ENCODE measurements at regions not wholly inside any gene's neighbourhood (a gene's known extent, or its start where the extent isn't known, plus 50 kb on each side); places are given as distances from the start of the nearest gene placed in this dataset.

DNA sequence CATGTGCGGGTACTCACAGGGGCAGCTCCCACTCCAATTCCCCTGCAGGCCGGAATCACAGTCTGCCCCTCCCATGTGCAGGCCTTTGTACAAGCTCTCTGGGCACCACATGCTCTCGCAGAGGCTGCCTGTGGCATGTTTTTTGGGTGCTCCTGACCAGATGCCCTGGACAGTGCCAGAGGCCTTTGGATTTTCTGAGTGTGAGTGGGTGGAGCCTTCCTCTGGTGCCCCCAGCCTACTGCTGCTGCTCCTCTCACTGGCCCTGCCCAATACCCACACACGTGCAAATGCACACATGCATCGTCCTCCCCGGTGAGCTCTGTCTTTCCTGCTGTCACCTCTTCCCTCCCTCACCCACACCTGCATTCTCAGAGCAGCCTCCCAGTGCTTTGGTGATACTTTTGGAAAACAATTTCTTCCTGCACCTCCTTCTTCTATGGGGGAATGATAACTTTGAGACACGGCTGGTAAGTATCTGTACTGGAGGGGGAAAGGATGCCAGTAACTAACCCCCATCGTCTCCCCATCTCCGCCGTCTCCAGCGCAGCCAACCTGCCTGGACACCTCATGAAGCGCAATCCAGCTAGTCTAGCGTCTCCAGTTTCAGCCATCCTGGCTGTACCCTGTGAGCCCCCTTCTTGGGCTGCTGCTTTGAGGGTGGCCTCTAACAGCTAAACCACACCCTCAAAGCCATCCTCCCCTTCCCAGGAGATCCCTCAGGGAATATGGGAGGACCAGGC is 229.4 kb upstream of the TOPAZ1 start:
- in situ Hi-C loops (cut with MboI; ENCODE audit: low sequenced_read_pairs in 4 of 4) (no loop called here), intact Hi-C loops (cut with DNase I; ENCODE audit: low total_unique reads) (no loop called here)
- no peak for DNase-seq
- Histone ChIP-seq H3K4me1 (no peaks in the 10 kb centered on the region), H3K9me3 (no peaks in the 10 kb centered on the region), H3K4me3 (no peak overlapping the region), H3K36me3 (no peaks in the 10 kb centered on the region), H3K27me3 (no peaks in the 10 kb centered on the region), H3K27ac (no peak overlapping the region)
- TF ChIP-seq, protein P1, sequence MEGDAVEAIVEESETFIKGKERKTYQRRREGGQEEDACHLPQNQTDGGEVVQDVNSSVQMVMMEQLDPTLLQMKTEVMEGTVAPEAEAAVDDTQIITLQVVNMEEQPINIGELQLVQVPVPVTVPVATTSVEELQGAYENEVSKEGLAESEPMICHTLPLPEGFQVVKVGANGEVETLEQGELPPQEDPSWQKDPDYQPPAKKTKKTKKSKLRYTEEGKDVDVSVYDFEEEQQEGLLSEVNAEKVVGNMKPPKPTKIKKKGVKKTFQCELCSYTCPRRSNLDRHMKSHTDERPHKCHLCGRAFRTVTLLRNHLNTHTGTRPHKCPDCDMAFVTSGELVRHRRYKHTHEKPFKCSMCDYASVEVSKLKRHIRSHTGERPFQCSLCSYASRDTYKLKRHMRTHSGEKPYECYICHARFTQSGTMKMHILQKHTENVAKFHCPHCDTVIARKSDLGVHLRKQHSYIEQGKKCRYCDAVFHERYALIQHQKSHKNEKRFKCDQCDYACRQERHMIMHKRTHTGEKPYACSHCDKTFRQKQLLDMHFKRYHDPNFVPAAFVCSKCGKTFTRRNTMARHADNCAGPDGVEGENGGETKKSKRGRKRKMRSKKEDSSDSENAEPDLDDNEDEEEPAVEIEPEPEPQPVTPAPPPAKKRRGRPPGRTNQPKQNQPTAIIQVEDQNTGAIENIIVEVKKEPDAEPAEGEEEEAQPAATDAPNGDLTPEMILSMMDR (IDR thresholded peaks at IDR 0.05 in 4 of 5, conservative IDR thresholded peaks at IDR 0.05 in 1 of 5), result no peak
- no peak for TF ChIP-seq POLR2A (IDR thresholded peaks at IDR 0.05)
- no peak for ATAC-seq

DNA sequence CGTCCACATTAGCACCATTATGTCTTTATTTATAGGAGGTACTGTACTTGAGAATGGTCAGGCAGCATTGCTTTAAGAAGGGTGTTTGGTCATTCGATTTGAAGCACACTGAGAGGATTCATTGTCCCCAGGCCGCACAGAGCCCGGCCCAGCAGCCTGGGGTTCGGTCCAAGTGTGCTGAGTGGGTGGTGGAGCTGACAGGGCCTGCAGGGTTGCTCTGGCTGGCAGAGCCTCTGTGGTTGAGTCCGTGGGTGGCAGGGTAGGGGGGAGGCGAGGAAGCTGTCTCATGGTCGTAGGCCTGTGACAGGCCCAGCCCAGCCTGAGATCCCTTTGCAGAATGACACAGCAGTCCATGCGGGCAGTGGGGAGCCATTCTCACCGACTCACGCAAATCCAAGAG is 227.7 kb upstream of the TOPAZ1 start:
- Histone ChIP-seq H3K4me1 (no peaks in the 10 kb centered on the region), H3K4me3 (no peak overlapping the region), H3K9me3 (no peaks in the 10 kb centered on the region), H3K36me3 (no peaks in the 10 kb centered on the region), H3K27me3 (no peaks in the 10 kb centered on the region), H3K27ac (no peak overlapping the region)
- ATAC-seq (no peak), DNase-seq (no peak)
- intact Hi-C loops (cut with DNase I; ENCODE audit: low total_unique reads) (no loop called here), in situ Hi-C loops (cut with MboI; ENCODE audit: low sequenced_read_pairs in 4 of 4) (no loop called here)
- no peak for TF ChIP-seq POLR2A (IDR thresholded peaks at IDR 0.05)
- TF ChIP-seq, protein P1 (IDR thresholded peaks at IDR 0.05 in 4 of 5, conservative IDR thresholded peaks at IDR 0.05 in 1 of 5), result no peak

DNA sequence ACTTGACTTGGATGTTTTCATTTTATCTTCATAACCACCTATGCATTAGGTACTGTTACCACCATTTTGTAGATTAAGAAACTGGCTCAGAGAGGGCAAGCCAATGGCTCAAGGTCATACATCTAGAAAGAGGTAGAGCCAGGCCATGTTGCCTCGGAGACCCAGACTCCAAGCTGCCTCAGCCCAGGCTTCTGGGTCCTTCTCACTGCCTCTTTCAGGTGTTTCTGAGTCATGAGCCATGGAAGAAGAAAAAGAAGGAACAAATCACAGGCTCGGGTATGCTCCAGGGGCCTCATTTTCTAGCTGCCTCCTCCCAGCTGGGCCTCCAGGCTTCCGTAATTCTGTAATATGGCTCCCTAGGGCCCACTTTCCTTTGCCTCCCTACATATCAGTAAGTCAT is 226.5 kb upstream of the TOPAZ1 start:
- ATAC-seq (no peak), DNase-seq (no peak)
- in situ Hi-C loops (cut with MboI; ENCODE audit: low sequenced_read_pairs in 4 of 4), result no loop called here
- Histone ChIP-seq H3K36me3 (no peaks in the 10 kb centered on the region), H3K4me1 (no peaks in the 10 kb centered on the region), H3K27me3 (peaks cover 0 to 3% (median 0%) of the 10 kb centered on the region in 3 donors), H3K9me3 (no peaks in the 10 kb centered on the region), H3K27ac (no peak overlapping the region), H3K4me3 (no peak overlapping the region)
- TF ChIP-seq POLR2A (IDR thresholded peaks at IDR 0.05), result no peak
- TF ChIP-seq, protein P1 (IDR thresholded peaks at IDR 0.05 in 4 of 5, conservative IDR thresholded peaks at IDR 0.05 in 1 of 5), result no peak
- intact Hi-C loops (cut with DNase I; ENCODE audit: low total_unique reads), result no loop called here

DNA sequence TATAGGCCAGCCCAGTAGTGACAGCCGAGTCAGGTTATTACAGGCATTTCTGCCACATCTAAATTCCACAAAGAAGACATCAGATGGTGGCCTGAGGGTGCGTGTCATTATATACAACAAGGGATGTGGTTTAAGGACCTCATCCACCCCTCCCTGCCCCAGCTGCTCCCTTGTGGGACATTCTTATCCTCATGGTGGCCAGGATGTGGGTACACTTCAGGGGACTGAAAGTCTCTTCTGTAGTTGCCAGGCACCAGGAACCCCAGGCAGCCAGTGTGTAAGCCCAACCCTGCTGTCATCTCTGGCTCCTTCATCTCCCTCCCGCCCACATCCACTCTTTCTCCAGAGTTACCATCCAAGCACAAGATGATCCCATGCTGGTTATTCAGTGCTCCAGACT is 224.9 kb upstream of the TOPAZ1 start:
- intact Hi-C loops (cut with DNase I; ENCODE audit: low total_unique reads) (no loop called here), in situ Hi-C loops (cut with MboI; ENCODE audit: low sequenced_read_pairs in 4 of 4) (no loop called here)
- Histone ChIP-seq H3K36me3 (no peaks in the 10 kb centered on the region), H3K4me1 (peaks cover 0 to 1% of the 10 kb centered on the region in 2 donors), H3K4me3 (no peak overlapping the region), H3K27me3 (peaks cover 6 to 12% (median 10%) of the 10 kb centered on the region in 3 donors), H3K9me3 (no peaks in the 10 kb centered on the region), H3K27ac (no peak overlapping the region)
- TF ChIP-seq POLR2A (IDR thresholded peaks at IDR 0.05), result no peak
- TF ChIP-seq, protein P1 (IDR thresholded peaks at IDR 0.05 in 4 of 5, conservative IDR thresholded peaks at IDR 0.05 in 1 of 5), result no peak
- ATAC-seq (no peak), DNase-seq (no peak)

DNA sequence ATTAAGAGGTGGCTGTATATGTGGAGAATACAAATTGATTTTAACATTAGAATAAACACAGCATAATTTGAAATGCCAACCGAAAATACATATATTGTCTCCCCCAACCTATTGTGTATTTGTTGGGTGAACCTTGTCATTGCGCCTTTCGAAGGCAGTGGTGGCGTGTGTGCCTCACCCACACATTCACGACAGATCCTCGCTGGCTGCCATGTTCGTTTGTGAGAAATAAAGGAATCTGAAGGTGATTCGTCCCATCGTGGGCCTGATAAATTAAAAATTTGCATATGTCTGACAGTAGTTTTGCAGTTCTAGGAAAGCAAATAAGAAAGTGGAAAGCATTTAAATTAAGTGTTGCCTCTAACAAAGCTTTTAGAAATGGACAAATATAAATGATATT is 222.8 kb upstream of the TOPAZ1 start:
- H3K9me3 ChIP-seq, result no peaks in the 10 kb centered on the region
- H3K4me1 ChIP-seq, result peaks cover 5 to 6% of the 10 kb centered on the region in 2 donors
- ATAC-seq (no peak), DNase-seq (no peak)
- no peak overlapping the region for H3K27ac ChIP-seq
- TF ChIP-seq POLR2A (IDR thresholded peaks at IDR 0.05), result no peak
- TF ChIP-seq, protein P1 (IDR thresholded peaks at IDR 0.05 in 4 of 5, conservative IDR thresholded peaks at IDR 0.05 in 1 of 5), result no peak
- in situ Hi-C loops (cut with MboI; ENCODE audit: low sequenced_read_pairs in 4 of 4) (no loop called here), intact Hi-C loops (cut with DNase I; ENCODE audit: low total_unique reads) (no loop called here)
- H3K4me3 ChIP-seq, result no peak overlapping the region
- peaks cover 22 to 30% (median 29%) of the 10 kb centered on the region in 3 donors for H3K27me3 ChIP-seq
- no peaks in the 10 kb centered on the region for H3K36me3 ChIP-seq

All from gastrocnemius medialis (tissue), 4 donors.